SK-N-SH treated with all-trans-retinoic acid at 6 μM for 48 hours (cell line): ENCODE measurements at regions not wholly inside any gene's neighbourhood (a gene's known extent, or its start where the extent isn't known, plus 50 kb on each side); places are given as distances from the start of the nearest gene placed in this dataset.

Experiments
- CREB5 ChIP-seq: fragments of 250-450 bp; sonication (Bioruptor Pico); IDR thresholded peaks from 2 replicates; pipeline ENCODE4 v1.5.1; 2020; ENCODE audit warnings: low read depth, mild to moderate bottlenecking, moderate library complexity
- OSR1 ChIP-seq: fragments of 250-450 bp; sonication (Bioruptor Pico); IDR thresholded peaks from 2 replicates; pipeline ENCODE4 v1.8.0; 2022; ENCODE audit warnings: moderate library complexity, mild to moderate bottlenecking, inconsistent platforms
- RARB ChIP-seq: fragments of 250-450 bp; sonication (Bioruptor Pico); IDR thresholded peaks from 2 replicates; pipeline ENCODE4 v1.8.0; 2021; ENCODE audit warnings: mild to moderate bottlenecking, moderate library complexity
- ZFP3 ChIP-seq: fragments of 250-450 bp; sonication (Bioruptor Pico); IDR thresholded peaks from 2 replicates; pipeline ENCODE4 v1.5.0; 2020; ENCODE audit warnings: mild to moderate bottlenecking, moderate library complexity
- TF ChIP-seq, protein P1 (sequence below): fragments of 250-450 bp; sonication (Bioruptor Pico); IDR thresholded peaks from 2 replicates; pipeline ENCODE4 v1.5.0; 2020; ENCODE audit warnings: mild to moderate bottlenecking, moderate library complexity

DNA sequence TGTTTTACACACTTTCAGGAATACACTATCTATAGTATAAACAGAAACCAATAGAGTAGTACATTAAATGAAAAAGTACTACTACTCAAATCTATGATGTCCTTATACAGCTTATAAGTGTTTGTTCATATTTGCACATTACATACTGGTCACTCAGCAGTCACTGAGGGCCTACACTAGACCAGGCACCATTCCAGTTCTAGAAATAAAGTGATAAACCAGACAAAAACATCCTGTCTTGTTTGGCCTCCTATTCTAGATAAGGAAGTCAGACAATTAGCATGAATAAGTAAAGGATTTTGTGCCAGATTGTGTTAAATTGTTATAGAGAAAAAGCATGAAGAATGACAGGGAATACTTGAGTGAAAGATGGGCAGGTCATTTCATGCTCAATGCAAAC, 219.0 kb downstream of the CRPPA start:
- TF ChIP-seq, protein P1, sequence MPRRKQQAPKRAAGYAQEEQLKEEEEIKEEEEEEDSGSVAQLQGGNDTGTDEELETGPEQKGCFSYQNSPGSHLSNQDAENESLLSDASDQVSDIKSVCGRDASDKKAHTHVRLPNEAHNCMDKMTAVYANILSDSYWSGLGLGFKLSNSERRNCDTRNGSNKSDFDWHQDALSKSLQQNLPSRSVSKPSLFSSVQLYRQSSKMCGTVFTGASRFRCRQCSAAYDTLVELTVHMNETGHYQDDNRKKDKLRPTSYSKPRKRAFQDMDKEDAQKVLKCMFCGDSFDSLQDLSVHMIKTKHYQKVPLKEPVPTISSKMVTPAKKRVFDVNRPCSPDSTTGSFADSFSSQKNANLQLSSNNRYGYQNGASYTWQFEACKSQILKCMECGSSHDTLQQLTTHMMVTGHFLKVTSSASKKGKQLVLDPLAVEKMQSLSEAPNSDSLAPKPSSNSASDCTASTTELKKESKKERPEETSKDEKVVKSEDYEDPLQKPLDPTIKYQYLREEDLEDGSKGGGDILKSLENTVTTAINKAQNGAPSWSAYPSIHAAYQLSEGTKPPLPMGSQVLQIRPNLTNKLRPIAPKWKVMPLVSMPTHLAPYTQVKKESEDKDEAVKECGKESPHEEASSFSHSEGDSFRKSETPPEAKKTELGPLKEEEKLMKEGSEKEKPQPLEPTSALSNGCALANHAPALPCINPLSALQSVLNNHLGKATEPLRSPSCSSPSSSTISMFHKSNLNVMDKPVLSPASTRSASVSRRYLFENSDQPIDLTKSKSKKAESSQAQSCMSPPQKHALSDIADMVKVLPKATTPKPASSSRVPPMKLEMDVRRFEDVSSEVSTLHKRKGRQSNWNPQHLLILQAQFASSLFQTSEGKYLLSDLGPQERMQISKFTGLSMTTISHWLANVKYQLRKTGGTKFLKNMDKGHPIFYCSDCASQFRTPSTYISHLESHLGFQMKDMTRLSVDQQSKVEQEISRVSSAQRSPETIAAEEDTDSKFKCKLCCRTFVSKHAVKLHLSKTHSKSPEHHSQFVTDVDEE (CRISPR knock-in tag): no peak
- TF ChIP-seq ZFP3 (CRISPR knock-in tag) (no peak), RARB (CRISPR knock-in tag) (no peak), OSR1 (CRISPR knock-in tag) (no peak), CREB5 (CRISPR knock-in tag) (no peak)
